Esophagus (tissue), 2 donors: ENCODE measurements at regions not wholly inside any gene's neighbourhood (a gene's known extent, or its start where the extent isn't known, plus 50 kb on each side); places are given as distances from the start of the nearest gene placed in this dataset.
A peak's percentile ranks its signal among the peaks of the same experiment; 100 is the strongest.
"Not testable (repeated sequence)": the region's sequence is repeated elsewhere in the genome, so short reads cannot be mapped to it uniquely, and the experiment has no call there.

Source experiments
- H3K27ac ChIP-seq, 2 donors: one replicate each; pipeline ENCODE4 v1.5.1; 2013; ENCODE audit warnings: low read depth in 2 of 2, mild to moderate bottlenecking in 2 of 2, inconsistent platforms in 1 of 2, low read length in 1 of 2, moderate library complexity in 1 of 2
- H3K27me3 ChIP-seq, 2 donors: one replicate each; pipeline ENCODE4 v1.6.1; 2013; ENCODE audit warnings: low read length in 2 of 2, control low read depth in 1 of 2, mild to moderate bottlenecking in 1 of 2; ENCODE audit not compliant: insufficient read depth in 2 of 2, control insufficient read depth in 1 of 2
- H3K36me3 ChIP-seq, 2 donors: one replicate each; pipeline ENCODE4 v1.6.1; 2013; ENCODE audit warnings: low read length in 1 of 2; ENCODE audit not compliant: control insufficient read depth in 2 of 2, insufficient read depth in 2 of 2
- H3K4me1 ChIP-seq, 2 donors: one replicate each; pipeline ENCODE4 v1.6.1; 2013; ENCODE audit warnings: low read length in 1 of 2; ENCODE audit not compliant: control insufficient read depth in 2 of 2, insufficient read depth in 2 of 2
- H3K4me3 ChIP-seq, 2 donors: one replicate each; pipeline ENCODE4 v1.5.1; 2013; ENCODE audit warnings: low read length in 2 of 2, mild to moderate bottlenecking in 2 of 2, low read depth in 1 of 2, moderate library complexity in 1 of 2
- H3K9me3 ChIP-seq, 2 donors: one replicate each; pipeline ENCODE4 v1.6.1; 2013; ENCODE audit warnings: mild to moderate bottlenecking in 2 of 2, low read depth in 1 of 2, low read length in 1 of 2, moderate library complexity in 1 of 2; ENCODE audit not compliant: control insufficient read depth in 2 of 2, insufficient read depth in 1 of 2
- WGBS, 2 donors: extraction: QIAGEN DNeasy Blood & Tissue Kit; methylation state at CpG; one replicate each; pipeline ENCODE4 v1.1.7; 2013; 5-methylcytosine and 5-hydroxymethylcytosine counted together
- donor health status: healthy with polysubstance abuse.
- donor health status: Bipolar disorder and iron deficiency.

DNA sequence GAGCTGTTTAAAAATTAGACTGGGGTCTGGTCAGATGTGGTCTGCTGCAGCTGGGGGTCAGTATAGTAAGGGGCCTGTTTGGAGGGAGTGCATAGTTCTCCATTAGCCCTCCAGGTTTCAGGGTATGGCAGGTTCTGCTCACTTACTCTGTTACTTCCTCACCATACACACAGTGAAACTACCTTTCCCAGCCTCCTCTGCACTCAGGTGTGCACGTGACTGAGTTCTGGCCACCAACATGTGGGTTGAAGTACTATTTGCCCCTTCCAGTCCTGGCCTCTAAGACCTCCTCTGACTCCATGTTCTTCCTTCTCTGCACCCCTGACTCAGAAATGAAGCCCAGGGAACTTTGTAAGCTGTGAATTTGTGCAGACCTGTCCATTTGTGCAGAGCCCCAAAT lies 190.5 kb upstream of the CLINT1 start:
- Histone ChIP-seq H3K4me3 (no peak overlapping the region), H3K36me3 (no peaks in the 10 kb centered on the region), H3K27ac (no peak overlapping the region), H3K27me3 (no peaks in the 10 kb centered on the region), H3K4me1 (no peaks in the 10 kb centered on the region), H3K9me3 (no peaks in the 10 kb centered on the region)
- 41 to 50% methylated on average over 1 of the region's 1 CpG for WGBS, 2 donors

DNA sequence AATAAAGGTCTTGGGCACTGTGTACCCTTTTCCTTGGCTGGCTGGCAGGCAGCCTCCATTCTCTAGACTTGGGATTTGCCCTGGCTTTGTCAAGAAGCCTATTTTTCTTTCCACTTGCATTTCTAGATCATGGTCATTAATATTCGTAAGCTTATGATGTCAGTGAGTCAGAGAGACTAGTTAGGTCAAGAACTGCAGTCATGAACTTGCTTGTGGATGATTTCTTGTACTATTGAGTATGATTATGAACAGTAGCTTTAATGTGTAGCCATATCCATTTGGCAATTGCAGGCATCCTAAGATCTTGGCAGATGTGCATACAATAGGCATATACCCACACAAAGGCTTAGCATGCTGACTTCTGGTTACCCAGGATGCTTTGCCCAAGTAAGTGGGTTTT lies 186.8 kb upstream of the CLINT1 start:
- Histone ChIP-seq H3K9me3 (no peaks in the 10 kb centered on the region), H3K4me1 (no peaks in the 10 kb centered on the region), H3K36me3 (no peaks in the 10 kb centered on the region), H3K27me3 (no peaks in the 10 kb centered on the region), H3K4me3 (no peak overlapping the region), H3K27ac (peak overlapping the region; percentile 6 to 73)
- 60 to 68% methylated on average over 1 of the region's 1 CpG for WGBS, 2 donors

DNA sequence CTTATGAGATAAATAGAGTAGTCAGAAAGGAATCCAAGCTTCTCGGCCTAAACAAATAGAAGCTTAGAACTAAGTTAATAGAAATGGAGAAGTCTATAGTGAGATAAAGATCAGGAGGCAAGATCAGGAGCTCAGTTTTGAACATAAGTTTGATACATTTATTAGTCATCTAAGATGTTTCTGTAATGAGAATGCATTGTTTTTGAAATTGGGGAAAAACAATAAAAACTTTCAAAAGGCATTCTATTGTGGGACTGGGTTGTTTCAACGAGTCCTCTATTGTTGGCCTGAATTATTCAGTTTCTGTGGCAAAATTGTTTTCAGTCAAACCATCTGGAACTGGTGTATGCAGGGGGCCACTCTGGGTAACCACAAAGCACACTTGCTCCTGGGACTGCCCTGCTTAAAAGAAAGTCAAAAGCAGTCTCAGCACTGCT lies 181.0 kb upstream of the CLINT1 start:
- no peak overlapping the region for H3K4me3 ChIP-seq
- no peaks in the 10 kb centered on the region for H3K9me3 ChIP-seq
- H3K27ac ChIP-seq = no peak overlapping the region
- H3K36me3 ChIP-seq = no peaks in the 10 kb centered on the region
- no peaks in the 10 kb centered on the region for H3K4me1 ChIP-seq
- no peaks in the 10 kb centered on the region for H3K27me3 ChIP-seq
- WGBS, 2 donors = 63 to 69% methylated on average over 2 of the region's 2 CpGs

DNA sequence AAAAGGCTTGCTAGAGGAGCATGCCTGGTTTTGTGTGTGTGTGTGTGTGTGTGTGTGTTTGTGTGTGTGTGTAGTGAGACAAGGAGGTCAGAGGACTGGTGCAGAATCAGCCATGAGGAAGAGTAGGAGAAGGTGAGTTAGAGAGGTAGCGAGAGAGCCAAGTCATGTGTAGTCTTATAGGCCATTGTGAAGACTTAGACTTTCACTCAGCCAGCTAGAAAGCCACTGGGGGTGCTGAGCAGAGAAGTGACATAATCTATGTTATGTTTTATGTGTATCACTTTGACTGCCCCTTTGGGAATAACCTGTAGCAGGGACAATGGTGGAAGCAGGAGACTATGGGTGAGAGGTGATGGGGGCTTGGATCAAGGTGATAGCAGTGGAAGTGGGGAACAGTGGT lies 180.5 kb upstream of the CLINT1 start:
- Histone ChIP-seq H3K36me3 (no peaks in the 10 kb centered on the region), H3K27me3 (no peaks in the 10 kb centered on the region), H3K4me1 (no peaks in the 10 kb centered on the region), H3K27ac (no peak overlapping the region), H3K4me3 (no peak overlapping the region), H3K9me3 (peaks cover 0 to under 1% of the 10 kb centered on the region in 2 donors)
- WGBS, 2 donors = 5 to 98% methylated on average over 1 of the region's 1 CpG

DNA sequence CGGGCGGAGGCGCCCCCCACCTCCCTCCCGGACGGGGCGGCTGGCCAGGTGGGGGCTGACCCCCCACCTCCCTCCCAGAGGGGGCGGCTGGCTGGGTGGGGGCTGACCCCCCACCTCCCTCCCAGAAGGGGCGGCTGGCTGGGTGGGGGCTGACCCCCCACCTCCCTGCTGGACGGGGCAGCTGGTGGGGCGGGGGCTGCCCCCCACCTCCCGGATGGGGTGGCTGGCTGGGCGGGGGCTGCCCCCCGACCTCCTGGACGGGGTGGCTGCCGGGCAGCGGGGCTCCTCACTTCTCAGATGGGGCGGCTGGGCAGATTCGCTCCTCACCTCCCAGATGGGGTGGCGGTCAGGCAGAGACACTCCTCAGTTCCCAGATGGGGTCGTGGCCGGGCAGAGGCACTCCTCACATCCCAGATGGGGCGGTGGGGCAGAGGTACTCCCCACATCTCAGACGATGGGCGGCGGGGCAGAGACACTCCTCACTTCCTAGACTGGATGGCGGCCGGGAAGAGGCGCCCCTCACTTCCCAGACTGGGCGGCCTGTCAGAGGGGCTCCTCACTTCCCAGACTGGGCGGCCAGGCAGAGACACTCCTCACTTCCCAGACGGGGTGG lies 178.1 kb upstream of the CLINT1 start:
- not testable (repeated sequence) for H3K4me1 ChIP-seq, H3K27me3 ChIP-seq, H3K9me3 ChIP-seq, H3K4me3 ChIP-seq, H3K27ac ChIP-seq, H3K36me3 ChIP-seq
- WGBS, 2 donors = 95 to 96% methylated on average over 25 to 31 of the region's 31 CpGs

DNA sequence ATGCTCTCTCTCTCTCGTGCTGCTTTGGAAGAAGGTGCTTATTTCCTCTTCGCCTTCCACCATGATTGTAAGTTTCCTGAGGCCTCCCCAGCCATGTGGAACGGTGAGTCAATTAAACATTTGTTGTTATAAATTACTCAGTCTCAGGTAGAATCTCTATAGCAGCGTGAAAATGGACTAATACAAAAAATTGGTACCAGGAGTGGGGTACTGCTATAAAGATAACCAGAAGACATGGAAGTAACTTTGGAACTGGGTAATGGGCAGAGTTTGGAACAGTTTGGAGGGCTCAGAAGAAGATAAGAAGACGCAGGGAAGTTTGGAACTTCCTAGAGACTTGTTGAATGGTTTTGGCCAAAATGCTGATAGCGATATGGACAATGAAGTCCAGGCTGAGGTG lies 175.6 kb upstream of the CLINT1 start:
- H3K4me3 ChIP-seq, H3K9me3 ChIP-seq, H3K27ac ChIP-seq, H3K36me3 ChIP-seq, H3K4me1 ChIP-seq, H3K27me3 ChIP-seq: not testable (repeated sequence)
- WGBS, 2 donors = 87 to 90% methylated on average over 6 of the region's 6 CpGs

DNA sequence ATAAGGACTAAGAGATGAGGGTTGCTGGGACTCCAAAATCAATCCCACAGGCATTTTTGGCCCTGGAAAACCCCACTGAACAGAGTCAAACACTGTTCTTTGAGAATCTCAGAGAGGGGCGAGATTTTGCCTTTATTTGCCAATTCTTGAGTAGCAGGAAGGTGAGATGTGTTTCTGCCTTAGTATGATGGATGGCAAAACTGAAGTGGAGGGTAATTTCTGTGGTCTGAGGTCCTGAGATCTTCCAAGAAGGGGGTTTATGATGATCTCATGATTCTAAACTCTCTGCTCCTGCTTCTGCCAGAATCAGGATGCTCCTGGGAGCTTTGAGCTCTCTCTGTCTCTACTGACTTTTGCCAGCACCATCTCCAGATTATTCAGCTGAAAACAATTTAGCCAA lies 174.8 kb upstream of the CLINT1 start:
- 72 to 85% methylated on average over 1 of the region's 1 CpG for WGBS, 2 donors
- Histone ChIP-seq H3K9me3 (peaks cover 0 to 4% of the 10 kb centered on the region in 2 donors), H3K4me3 (no peak overlapping the region), H3K36me3 (no peaks in the 10 kb centered on the region), H3K27me3 (no peaks in the 10 kb centered on the region), H3K27ac (no peak overlapping the region), H3K4me1 (no peaks in the 10 kb centered on the region)

DNA sequence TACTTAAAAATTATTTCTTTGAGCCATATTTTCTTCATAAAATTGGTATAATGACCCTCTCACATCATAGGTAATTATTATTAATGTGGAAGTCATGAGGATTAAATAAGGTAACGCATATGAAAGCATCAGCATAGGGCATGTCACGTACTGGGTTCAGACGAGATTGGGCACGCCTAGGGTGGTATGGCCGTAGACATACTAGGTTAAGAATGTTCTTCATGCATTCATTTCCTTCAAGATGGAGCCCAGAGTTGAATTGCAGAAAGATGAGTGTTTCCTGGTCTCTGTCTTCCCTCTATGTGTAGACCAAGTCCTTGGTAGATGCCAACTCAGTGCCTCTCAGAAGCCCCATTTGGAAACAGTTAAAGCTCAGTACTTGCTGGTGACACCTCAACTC lies 174.1 kb upstream of the CLINT1 start:
- Histone ChIP-seq H3K9me3 (peaks cover 0 to 4% of the 10 kb centered on the region in 2 donors), H3K27ac (no peak overlapping the region), H3K4me1 (no peaks in the 10 kb centered on the region), H3K27me3 (no peaks in the 10 kb centered on the region), H3K36me3 (no peaks in the 10 kb centered on the region), H3K4me3 (no peak overlapping the region)
- WGBS, 2 donors = 83 to 86% methylated on average over 5 of the region's 5 CpGs

DNA sequence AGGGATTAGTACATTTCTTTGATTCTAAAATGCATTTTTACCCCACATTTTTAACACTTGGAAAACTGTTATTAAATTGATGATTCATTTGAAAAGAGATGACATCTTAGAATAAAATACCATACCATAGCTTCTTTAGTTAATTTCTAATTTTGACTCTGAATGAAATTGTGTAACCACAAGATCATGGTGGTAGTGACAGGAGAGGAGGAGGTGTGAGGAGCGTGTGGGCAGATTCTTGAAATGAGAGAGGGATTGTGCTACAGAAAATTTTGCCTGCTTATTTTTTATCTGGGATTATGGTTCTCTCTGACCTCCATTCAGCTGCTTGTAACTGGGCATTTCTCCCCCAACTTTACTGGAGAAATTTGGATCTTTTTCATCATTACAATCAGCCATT lies 173.3 kb upstream of the CLINT1 start:
- H3K27ac ChIP-seq = no peak overlapping the region
- 76 to 80% methylated on average over 1 of the region's 1 CpG for WGBS, 2 donors
- peaks cover 0 to 4% of the 10 kb centered on the region in 2 donors for H3K9me3 ChIP-seq
- H3K4me1 ChIP-seq = no peaks in the 10 kb centered on the region
- H3K4me3 ChIP-seq = no peak overlapping the region
- no peaks in the 10 kb centered on the region for H3K36me3 ChIP-seq
- no peaks in the 10 kb centered on the region for H3K27me3 ChIP-seq
